ENCODE measurements at regions not wholly inside any gene's neighbourhood (a gene's known extent, or its start where the extent isn't known, plus 50 kb on each side); places are given as distances from the start of the nearest gene placed in this dataset.

GRCh38 chr3:74115906-74116305 lies 491.2 kb upstream of the PDZRN3 start:
- TF ChIP-seq CTCF (IDR thresholded peaks at IDR 0.05): no peak
- H3K36me3 ChIP-seq: no peaks in the 10 kb centered on the region
- WGBS, 2 donors: 42 to 48% methylated on average over 3 of the region's 3 CpGs
- DNase-seq: no peak
- H3K27ac ChIP-seq: no peak overlapping the region
- ATAC-seq: no peak
- intact Hi-C loops (cut with DNase I): no loop called here
- peaks cover 0 to 3% (median 0%) of the 10 kb centered on the region in 4 donors for H3K27me3 ChIP-seq
- H3K4me1 ChIP-seq: no peaks in the 10 kb centered on the region
- FAIRE-seq: no peak
- no peaks in the 10 kb centered on the region for H3K9me3 ChIP-seq
- H3K4me3 ChIP-seq: no peak overlapping the region

GRCh38 chr3:74107451-74107850 lies 482.7 kb upstream of the PDZRN3 start:
- 61 to 75% methylated on average over 2 of the region's 2 CpGs for WGBS, 2 donors
- no peak for FAIRE-seq
- Histone ChIP-seq H3K9me3 (no peaks in the 10 kb centered on the region), H3K27me3 (no peaks in the 10 kb centered on the region), H3K27ac (no peak overlapping the region), H3K4me1 (no peaks in the 10 kb centered on the region), H3K4me3 (no peak overlapping the region), H3K36me3 (no peaks in the 10 kb centered on the region)
- DNase-seq: no peak
- no peak for ATAC-seq
- TF ChIP-seq CTCF (IDR thresholded peaks at IDR 0.05): no peak
- intact Hi-C loops (cut with DNase I): no loop called here

- FAIRE-seq: no peak
- 11 to 16% methylated on average over 2 of the region's 2 CpGs for WGBS, 2 donors
- DNase-seq: no peak
Measured at GRCh38 chr3:74106925-74107324, 482.2 kb upstream of the PDZRN3 start.

GRCh38 chr3:74091204-74091603 lies 466.5 kb upstream of the PDZRN3 start:
- Histone ChIP-seq H3K4me1 (no peaks in the 10 kb centered on the region), H3K27ac (no peak overlapping the region), H3K36me3 (no peaks in the 10 kb centered on the region), H3K9me3 (no peaks in the 10 kb centered on the region), H3K27me3 (no peaks in the 10 kb centered on the region), H3K4me3 (no peak overlapping the region)
- FAIRE-seq: no peak
- WGBS, 2 donors: 52 to 67% methylated on average over 2 of the region's 2 CpGs
- TF ChIP-seq CTCF (IDR thresholded peaks at IDR 0.05): no peak
- intact Hi-C loops (cut with DNase I): no loop called here
- no peak for ATAC-seq
- DNase-seq: no peak

More at GRCh38 chr3:74106925-74107324, 482.2 kb upstream of the PDZRN3 start:
- Histone ChIP-seq H3K4me1 (no peaks in the 10 kb centered on the region), H3K4me3 (no peak overlapping the region), H3K9me3 (no peaks in the 10 kb centered on the region), H3K27me3 (no peaks in the 10 kb centered on the region), H3K36me3 (no peaks in the 10 kb centered on the region), H3K27ac (no peak overlapping the region)
- intact Hi-C loops (cut with DNase I): no loop called here
- no peak for TF ChIP-seq CTCF (IDR thresholded peaks at IDR 0.05)
- no peak for ATAC-seq

GRCh38 chr3:74089814-74090213 lies 465.1 kb upstream of the PDZRN3 start:
- WGBS, 2 donors: 33 to 48% methylated on average over 1 of the region's 1 CpG
- Histone ChIP-seq H3K36me3 (no peaks in the 10 kb centered on the region), H3K9me3 (no peaks in the 10 kb centered on the region), H3K4me3 (no peak overlapping the region), H3K4me1 (no peaks in the 10 kb centered on the region), H3K27me3 (no peaks in the 10 kb centered on the region), H3K27ac (no peak overlapping the region)
- ATAC-seq: no peak
- no peak for TF ChIP-seq CTCF (IDR thresholded peaks at IDR 0.05)
- FAIRE-seq: no peak
- DNase-seq: no peak
- intact Hi-C loops (cut with DNase I): no loop called here

Data from pancreas (tissue), 10 donors.